ENCODE measurements at regions not wholly inside any gene's neighbourhood (a gene's known extent, or its start where the extent isn't known, plus 50 kb on each side); places are given as distances from the start of the nearest gene placed in this dataset.
A peak's percentile ranks its signal among the peaks of the same experiment; 100 is the strongest.

DNA sequence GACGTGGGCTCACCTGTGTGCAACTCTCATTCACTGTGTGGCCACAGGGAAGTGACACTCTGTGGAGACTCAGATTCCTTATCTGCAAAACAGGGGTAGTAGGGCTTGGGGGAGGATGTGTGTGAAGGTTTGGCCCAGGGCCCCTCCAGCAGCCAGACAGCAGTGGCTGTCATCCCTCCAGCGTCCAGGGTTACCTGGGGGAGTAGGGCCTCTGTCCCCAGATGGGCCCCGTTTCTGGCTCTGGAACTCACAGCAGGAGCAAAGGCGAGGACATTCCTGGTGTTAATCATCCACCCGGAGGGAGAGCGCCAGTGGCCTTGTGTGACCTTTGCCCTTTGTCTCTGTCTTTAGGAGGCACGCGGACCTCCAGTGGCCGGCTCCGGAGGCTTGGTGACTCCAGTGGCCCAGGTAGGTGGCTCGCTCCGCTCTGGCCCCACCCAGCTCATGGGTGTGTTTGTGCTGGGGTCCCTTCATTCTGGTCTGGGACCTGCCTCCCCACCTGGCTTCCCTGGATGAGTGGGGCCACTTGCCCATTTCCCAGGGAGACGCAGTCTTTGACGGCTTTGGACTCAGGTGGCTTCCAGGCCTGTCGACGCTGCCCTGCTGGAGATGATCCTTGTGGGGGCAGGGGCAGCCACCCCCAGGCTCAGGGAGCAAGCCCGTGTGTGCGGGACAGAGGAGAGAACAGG, 166.2 kb downstream of the SEC14L1 start:
- no peak for DNase-seq (ENCODE audit: low read depth in 2 of 2, low spot score in 1 of 2)

DNA sequence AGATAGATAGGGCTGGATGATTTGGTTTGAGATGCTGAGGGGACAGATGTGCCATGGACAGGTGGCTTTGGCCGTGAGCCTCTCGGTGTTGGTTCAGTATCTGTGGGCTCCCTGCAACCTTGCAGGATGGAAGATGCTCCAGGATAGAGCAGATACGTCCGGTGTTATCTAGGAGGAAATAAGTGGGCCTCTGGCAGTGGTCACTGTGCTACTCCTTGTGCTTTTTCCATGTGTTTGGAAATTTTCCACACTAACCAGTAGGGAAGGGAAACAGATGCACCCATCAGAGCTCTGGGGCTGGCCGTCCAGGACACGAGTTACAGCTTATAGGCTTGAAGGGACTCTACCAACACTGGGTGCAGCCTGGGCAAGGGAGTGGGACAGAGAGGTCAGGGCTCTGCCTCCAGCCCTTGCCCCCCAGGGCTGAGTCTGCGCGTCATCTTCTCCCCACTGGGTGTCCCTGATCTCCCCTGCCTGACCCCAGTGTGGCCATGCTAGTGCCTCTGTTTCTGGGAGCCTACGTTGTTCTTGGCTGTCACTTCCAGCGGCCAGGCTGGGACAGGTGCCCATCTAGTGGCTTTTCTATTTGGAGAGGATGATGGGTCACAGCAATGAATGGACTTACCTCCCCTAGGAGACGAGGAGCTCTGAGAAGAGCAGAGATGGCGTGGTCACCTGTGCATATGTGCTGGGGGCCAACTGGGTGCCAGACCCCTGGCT, 166.9 kb downstream of the SEC14L1 start:
- DNase-seq (ENCODE audit: low read depth in 2 of 2, low spot score in 1 of 2): no peak

DNA sequence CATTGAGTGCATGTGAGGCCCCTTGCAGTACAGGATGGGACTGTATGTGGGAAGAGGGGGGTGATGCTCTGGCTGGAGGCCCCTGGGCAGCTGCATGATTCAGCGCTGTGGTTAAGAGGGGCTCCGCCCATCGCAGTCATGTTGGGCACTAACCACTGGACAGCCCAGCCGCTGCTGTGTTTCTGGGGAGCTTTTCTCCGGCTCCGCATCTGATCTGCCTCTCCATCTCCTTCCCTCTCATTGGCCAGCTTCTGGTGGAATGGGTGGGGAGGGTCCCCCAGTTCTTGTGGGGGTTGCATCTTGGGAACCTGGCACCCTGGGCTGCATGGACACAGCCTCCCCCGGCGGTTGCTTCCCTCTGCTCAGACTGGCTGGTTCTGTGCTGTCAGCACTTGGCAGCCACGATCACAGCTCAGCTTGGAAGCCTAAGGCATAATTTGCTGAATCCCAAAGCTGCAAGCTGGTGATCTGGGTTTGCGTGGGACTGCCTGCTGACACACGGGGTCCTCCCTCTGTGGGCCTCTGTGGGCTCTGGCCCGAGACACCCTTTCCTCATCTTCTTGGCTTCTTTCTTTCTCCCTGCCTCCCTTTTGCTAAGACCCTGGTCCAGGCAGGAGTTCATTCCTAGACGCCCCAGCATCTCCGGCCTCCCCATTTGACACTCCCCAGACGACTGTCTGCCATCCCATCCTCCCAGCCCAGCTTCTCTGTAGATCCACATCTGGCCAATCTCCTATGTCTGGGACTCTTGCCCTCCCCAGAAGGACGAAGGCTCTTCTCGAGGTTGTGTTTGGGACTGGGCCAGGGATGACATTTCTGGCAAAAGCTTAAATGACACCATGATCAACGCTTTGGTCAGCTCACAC, 168.3 kb downstream of the SEC14L1 start:
- DNase-seq (ENCODE audit: low read depth in 2 of 2, low spot score in 1 of 2): no peak

DNA sequence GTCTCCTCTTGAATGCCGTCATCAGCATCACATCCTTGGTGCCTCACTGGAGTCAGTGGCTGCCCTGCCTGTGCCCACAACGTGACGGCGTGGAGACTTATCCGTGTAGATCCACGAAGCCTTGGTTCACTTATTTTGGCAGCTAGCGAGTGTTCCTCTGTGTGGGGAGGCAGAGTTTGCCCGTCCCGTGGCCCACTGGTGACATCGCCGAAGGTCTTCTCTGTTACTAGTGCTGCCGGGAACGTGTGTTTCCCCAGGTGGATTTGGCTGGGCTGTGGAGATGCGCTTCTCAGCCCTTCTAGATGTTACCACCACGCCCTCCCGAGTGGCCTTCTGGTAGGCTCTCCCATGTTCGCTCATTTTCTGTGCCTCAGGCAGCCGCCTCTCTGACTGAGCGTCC, 169.6 kb downstream of the SEC14L1 start:
- no peak for DNase-seq (ENCODE audit: low read depth in 2 of 2, low spot score in 1 of 2)

DNA sequence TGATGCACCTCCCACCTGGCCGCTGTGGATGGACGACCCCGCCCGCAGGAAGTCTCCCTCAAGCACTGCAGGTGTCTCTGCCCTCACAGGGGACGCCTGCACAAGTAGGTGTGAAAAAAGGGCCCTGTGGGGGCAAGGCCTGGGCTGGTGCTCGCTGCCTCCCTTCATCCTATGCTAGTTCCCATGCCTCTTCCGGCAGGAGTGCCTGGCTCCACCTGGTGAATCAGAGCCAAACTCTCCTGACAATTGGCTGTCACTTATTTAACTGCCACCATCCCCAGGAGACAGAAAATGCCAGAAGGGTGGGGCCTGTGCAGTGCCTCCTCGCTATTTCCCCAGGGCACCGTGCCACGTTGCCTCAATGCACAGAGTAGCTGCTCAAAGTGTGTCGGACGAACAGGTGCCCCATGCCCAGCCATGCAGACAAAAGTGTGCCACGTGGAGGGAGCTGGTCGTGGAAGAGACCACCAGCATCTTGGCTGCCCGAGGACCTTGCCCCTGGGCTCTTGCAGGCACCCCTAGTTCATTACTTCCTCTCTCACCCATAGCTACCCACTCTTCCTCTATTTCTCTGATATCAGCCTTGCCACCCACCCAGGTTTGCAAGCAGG, 170.7 kb downstream of the SEC14L1 start:
- no peak for DNase-seq (ENCODE audit: low read depth in 2 of 2, low spot score in 1 of 2)

DNA sequence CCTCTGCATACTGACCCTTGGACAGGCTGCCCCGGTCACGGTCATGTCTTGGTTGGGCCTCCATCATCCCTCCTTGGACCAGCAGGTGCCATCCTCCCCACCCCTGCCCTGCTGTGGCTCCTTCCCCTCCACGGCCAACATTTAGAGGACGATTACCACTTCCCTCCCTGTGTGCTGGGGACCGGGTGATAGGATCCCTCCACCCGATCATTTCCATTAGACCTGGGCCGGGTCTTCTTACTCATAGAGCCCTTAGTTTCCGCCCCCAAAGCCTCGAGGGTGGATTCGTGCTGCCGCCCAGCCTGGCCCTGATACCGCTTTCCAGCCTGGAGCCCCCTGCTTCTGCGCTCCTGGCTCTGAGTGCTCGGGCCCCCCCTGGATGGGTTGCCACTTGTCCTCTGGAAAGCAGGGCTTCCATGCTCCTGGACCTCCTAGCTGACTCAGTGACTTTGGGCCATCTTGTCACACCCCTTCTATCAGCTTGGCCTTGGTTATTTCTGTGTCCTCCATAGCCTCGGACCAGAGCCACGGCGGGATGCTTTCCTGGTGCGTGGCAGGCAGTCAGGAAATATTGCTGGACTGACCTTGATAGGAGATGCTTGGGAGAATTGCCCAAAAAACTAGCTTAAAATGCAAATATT, 171.4 kb downstream of the SEC14L1 start:
- no peak for DNase-seq (ENCODE audit: low read depth in 2 of 2, low spot score in 1 of 2)

DNA sequence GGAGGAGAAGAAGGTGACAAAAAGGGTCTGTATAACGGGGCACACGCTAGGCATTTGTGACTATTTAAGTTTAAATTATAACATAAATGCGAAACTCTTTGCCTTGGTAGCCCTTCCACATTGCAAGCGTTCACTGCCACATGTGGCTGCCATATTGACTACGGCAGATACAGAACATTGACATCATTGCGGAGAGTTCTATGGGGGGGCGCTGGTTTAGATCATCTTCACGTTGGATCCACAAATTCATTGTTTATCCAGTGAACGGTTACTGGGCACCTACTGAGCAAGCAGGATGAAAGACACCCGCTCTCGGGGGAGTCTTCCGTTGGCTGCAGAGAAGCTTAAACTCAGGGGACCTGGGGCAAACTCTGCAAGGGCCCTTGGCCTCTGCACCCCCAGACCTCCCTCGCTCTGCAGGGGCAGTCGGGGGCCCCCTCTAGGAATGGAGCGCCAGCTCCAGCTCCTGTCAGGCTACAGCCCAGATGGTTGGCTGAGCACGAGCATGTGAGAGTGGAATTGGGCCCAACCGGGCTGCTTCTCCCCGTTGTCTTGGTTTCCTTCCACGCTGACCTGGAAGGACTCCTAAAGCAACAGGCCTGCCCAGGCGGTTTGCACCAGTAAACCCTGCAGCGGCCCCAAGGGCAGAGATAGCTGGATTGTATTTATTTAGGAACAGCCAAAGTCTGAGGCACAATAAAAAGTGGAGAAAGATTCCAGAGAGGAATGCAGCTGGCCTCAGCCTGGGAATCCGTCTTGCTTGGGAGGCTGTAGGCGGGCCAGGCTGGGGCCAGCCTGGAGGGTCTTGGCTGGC, 172.2 kb downstream of the SEC14L1 start:
- DNase-seq (ENCODE audit: low read depth in 2 of 2, low spot score in 1 of 2): no peak

DNA sequence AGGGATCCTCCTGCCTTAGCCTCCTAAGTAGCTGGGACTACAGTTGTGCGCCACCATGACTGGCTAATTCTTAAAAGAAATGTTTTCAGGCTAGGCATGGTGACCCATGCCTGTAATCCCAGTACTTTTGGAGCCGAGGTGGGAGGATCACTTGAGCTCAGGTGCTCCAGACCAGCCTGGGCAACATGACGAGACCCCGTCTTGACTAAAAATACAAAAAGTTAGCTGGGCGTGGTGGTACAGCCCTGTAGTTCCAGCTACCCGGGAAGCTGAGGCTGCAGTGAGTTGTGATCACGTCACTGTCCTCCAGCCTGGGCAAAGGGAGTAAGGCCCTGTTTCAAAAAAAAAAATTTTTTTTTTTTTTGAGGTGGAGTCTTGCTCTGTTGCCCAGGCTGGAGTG, 173.1 kb downstream of the SEC14L1 start:
- DNase-seq (ENCODE audit: low read depth in 2 of 2, low spot score in 1 of 2): no peak

DNA sequence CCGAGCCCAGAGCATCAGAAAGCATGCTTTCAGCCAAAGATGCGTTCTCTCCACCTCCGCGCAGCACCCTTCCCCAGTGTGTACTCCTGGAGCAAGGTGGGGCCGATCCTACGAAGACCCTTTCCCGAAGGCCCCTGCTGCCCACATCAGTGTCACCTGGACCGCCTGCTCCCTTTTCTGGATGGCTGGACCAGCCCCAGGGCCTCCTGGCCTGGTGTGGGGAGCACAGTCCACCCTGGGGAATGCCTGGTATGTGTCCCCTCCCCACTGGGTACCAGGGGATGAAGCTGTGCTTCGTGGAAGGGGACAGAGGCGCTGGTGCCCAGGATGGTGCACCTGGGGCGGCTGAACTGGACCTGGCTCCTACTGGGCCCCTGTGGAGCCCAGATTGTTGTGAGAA, 173.8 kb downstream of the SEC14L1 start:
- no peak for DNase-seq (ENCODE audit: low read depth in 2 of 2, low spot score in 1 of 2)

DNA sequence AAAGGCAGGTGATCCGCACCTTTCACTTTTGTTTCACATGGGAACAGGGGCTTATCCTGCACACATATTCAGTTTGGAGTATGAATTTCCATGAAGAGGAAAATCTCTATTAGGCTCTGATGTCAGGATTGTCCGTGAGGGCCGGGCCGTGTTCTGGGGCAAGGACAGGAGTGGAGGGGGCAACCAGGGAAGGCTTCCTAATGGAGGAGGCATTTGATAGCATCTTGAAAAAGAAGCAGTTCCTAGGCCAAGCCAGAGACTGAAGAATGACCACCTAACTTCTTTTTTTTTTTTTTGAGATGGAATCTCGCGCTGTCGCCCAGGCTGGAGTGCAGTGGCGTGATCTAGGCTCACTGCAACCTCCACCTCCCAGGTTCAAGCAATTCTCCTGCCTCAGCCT, 174.2 kb downstream of the SEC14L1 start:
- no peak for DNase-seq (ENCODE audit: low read depth in 2 of 2, low spot score in 1 of 2)

DNA sequence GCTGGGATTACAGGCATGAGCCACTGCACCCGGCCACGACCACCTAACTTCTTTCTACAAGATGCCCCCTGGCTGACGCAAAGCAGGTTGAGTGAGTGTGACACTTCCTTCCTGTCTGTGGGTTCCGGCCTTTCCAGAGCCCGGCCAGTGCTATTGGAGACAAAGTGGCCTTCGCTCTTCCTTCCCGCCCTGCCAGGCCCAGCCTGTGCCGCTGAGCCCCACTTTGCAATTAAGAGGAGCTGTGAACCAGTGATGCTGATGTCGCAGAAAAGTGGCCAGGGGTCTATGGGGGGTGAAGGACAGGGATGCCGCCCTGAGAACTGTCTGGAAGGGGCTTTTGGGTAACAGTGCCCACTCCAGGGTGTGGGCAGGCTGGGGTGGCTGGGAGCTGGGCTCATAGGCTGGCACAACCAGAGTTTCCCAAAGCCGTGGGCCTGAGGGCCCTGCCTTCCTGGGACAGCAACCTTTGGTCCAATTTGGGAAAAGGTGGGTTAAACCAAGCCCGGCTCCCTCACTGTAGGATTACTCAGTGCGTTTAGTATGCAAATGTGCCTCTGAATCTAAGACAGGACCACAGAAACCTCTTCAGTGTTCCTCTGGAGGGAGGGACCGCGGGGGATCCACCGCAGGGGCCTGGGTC, 174.9 kb downstream of the SEC14L1 start:
- no peak for DNase-seq (ENCODE audit: low read depth in 2 of 2, low spot score in 1 of 2)

DNA sequence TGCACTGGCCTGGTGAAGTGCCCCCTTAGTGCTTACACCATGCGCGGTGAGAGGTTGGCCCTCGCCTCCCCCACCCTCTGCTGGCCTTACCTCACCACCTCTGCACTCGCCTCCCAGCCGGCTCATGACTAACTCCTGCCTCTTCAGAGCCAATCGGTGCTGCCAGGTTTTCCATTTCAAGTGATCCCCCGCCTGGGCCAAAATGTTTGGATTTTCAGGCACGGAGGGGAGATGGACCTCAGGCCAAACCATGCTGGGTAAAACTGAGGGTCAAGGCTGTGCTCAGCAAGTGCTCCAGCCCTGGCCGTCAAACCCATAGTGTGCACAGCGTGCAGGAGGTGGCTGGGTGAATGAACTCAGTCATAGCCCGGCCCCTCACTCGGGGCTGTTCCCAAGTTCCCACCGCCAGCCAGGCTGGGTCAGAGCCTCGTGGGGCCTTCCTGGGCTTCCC, 175.4 kb downstream of the SEC14L1 start:
- DNase-seq (ENCODE audit: low read depth in 2 of 2, low spot score in 1 of 2): no peak

DNA sequence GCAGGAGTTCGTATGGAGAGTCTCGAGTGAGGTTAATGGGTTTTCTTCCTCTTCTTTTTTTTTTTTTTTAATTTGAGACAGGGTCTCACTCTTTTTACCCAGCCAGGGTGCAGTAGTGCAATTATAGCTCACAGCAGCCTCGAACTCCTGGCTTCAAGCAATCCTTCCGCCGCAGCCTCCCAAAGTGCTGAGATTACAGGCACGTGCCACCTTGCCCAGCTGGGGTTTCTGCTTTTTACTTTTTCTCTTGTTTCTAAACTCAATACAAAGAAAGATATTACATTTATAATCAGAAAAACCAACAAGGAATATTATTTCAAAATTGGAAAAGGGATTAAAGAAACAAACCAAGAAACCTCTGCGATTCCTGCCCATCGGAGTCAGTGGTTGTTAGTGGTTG, 175.9 kb downstream of the SEC14L1 start:
- DNase-seq (ENCODE audit: low read depth in 2 of 2, low spot score in 1 of 2): no peak

DNA sequence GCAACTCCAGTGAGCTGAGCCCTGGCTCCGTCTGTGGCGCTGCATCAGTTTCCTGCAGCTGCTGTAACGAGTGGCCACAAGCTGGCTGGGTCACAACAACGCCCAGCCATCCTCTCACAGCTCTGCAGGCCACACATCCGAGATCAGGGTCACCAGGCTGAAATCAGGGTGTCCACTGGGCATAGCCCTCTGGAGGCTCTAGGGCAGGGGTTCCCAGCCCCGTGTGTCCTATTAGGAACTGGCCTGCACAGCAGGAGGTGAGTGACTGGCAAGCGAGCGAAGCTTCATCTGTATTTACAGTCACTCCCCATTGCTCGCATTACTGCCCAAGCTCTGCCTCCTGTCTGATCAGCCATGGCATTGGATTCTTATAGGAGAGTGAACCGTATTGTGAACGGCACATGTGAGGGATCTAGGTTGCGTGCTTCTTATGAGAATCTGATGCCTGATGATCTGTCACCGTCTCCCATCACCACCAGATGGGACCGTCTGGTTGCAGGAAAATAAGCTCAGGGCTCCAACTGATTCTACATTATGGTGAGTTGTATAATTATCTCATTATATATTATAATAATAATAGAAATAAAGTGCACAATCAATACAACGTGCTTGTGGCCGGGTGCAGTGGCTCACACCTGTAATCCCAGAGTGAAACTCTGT, 176.5 kb downstream of the SEC14L1 start:
- DNase-seq (ENCODE audit: low read depth in 2 of 2, low spot score in 1 of 2): no peak

DNA sequence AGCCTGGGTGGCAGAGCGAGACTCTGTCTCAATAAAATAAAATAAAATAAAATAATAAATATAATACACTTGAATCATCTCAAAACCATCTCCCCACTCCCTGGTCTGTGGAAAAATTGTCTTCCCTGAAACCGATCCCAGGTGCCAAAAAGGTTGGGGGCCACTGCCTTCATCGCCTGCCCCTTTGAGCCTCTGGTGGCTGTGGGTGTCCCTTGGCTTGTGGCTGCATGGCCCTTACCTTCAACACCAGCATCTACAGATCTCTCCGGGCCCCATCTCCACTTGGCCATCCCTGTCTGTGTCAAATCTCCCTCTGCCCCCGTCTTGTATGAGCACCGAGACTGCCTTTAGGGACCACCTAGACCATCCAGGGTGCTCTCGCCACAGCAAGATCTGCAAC, 177.3 kb downstream of the SEC14L1 start:
- no peak for DNase-seq (ENCODE audit: low read depth in 2 of 2, low spot score in 1 of 2)

DNA sequence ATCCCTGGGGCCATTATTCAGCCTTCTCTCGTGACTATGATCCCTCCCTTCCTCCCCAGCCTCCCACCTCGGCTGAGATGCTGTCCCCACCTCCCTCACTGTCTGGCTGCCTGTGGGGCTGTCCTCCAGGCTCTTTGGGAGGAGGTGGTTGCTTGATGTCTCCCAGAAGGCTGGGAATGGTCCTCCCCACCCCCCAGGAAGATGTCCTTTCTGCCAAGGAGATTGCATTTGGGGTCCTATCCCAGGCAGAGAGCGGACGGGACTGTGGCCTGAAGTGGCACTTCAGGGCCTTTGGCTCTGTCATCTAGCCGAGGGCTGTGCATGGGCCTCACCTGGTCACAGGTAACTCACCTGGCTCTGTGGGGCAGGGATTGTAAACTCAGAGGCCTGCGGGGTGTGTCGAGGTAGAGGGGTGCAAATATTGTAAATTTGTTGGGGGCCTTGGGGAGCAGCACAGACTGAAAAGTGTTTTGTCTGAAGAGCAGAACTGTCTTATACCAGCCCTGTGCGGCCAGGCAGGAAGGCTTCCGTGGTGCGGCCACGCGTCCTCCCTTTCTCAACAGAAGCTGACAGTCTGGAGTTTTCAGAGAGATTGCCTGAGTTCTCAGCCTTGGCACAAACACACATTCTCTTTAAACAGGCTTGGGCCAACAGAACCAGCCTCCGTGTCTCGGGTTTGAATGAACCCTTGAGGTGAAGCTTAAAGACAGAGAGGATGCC, 177.9 kb downstream of the SEC14L1 start:
- DNase-seq (ENCODE audit: low read depth in 2 of 2, low spot score in 1 of 2): no peak

DNA sequence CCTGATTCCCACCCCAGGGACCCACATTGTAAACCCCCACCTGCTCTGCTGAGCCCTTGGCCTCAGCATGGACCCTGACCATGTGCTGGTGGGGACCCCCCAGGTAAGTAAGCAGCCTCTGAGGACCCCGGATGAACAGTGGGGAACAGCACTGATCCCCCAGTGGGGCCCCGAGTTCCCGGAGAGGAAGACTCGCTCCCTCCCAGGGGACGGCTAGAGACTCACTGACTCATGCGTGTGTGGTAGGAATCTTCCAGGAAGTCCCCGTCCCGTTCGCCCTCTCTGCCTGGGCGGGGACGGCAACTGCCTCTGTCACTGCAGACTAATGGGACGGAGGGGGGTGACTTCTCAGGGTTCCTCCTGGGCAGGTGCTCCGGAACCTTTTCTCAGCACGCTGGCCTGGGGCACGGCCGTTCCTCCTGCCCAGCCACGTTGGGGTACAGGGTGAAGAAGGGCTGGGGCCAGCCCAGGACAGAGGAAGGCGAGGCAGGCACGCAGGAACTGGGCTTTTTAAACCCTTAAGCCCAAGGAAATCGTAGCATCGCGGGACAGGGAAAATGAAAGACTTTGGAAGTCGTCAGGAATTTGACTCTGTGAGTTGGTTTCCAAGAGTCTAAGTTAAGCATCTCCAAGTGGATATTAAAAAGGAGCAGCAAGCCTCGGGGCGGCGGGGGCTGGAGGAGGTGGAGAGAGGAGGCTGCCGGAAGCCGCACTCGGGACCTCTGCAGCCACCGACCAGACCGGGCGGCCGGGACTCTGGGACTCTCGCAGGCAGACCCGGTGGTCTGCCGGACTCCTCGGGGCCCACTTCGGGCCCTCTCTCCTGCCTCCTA, 178.7 kb downstream of the SEC14L1 start:
- peak in 1 of 2 donors; percentile 37 for DNase-seq (ENCODE audit: low read depth in 2 of 2, low spot score in 1 of 2)

DNA sequence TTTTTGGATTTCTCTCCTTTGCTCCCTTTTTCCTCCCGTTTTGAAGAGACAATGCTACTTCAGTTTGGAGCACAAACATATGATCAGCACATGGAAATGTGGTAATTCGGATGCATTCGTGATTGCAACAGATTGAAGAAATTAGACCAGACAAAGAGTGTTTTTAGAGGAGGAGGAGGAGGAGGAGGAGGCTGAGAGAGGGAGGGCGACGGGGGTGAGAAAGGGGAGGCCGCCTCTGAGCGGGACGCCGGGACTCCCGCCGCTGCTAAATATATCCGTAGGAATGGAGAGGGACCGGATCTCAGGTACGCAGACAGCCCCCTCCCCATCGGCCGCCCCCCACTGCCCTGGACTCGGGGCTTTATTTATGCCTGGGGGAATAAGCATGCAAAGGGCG, 179.3 kb downstream of the SEC14L1 start:
- DNase-seq (ENCODE audit: low read depth in 2 of 2, low spot score in 1 of 2): no peak
